ENCODE measurements at regions not wholly inside any gene's neighbourhood (a gene's known extent, or its start where the extent isn't known, plus 50 kb on each side); places are given as distances from the start of the nearest gene placed in this dataset.
"Not testable (repeated sequence)": the region's sequence is repeated elsewhere in the genome, so short reads cannot be mapped to it uniquely, and the experiment has no call there.

GRCh38 chrX:20720954-20721626 lies 454.4 kb upstream of the RPS6KA3 start:
- DNase-seq (ENCODE audit: extremely low spot score, insufficient read length, low read depth) (no peak), FAIRE-seq (no peak)

DNA sequence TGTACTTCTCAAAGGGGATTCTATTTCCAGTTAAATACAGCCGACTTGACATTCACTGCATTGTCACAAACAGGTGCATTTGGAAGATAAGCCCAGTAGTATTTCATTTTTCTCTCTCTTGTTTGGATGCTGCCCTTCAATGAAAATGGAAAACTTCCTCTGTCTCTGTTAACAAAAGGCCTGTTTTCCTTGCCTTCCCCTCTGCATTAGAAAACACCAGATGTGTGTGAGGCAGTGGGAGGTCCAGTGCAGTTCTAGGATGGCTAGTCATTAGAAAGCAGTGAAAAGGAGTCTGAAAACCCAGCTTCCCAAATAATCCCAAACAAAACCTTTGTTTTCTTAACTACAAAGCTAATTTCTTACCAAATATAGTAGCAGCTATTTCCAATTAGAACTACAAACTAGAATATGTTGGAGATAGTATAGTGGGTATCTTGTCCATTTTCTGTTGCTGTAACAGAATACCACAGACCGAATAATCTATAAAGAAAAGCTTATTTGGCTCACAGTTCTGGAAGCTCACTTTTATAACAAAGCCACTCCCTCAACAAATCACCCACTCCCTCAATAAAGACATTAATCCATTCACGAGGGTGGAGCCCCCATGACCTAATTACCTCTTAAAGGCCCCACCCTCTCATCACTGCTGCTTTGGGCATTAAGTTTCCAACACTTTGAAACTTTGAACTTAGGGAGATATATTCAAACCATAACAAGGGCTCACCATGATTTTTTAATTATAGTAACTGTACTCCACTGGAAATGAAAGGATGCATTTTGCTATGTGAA lies 452.1 kb upstream of the RPS6KA3 start:
- FAIRE-seq (no peak), DNase-seq (ENCODE audit: extremely low spot score, insufficient read length, low read depth) (no peak)

- DNase-seq (ENCODE audit: extremely low spot score, insufficient read length, low read depth): no peak
- no peak for FAIRE-seq
Measured at GRCh38 chrX:20715176-20715575, 448.5 kb upstream of the RPS6KA3 start.

- DNase-seq (ENCODE audit: extremely low spot score, insufficient read length, low read depth): no peak
Measured at GRCh38 chrX:20712811-20713210, 446.1 kb upstream of the RPS6KA3 start.

DNA sequence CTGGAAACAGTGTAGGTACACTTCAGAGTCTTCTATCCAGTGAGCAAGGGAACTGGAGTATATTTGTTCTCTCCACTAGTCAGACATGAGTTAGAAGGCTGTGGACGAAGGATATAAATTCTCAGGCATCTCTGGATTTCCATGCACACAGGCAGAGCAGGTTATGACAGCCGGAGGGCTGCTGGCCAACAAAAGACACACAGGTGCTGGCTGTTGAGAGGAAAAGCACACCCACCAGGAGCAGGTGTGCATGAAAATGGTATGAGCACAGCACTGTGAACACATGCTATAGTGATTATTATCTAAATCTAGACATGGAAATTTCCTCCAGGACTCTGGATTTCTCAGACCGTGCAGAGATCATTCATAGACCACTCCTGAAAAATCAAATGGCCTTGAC lies 444.7 kb upstream of the RPS6KA3 start:
- FAIRE-seq (no peak), DNase-seq (ENCODE audit: extremely low spot score, insufficient read length, low read depth) (no peak)

More at GRCh38 chrX:20712811-20713210, 446.1 kb upstream of the RPS6KA3 start:
- FAIRE-seq: no peak

DNA sequence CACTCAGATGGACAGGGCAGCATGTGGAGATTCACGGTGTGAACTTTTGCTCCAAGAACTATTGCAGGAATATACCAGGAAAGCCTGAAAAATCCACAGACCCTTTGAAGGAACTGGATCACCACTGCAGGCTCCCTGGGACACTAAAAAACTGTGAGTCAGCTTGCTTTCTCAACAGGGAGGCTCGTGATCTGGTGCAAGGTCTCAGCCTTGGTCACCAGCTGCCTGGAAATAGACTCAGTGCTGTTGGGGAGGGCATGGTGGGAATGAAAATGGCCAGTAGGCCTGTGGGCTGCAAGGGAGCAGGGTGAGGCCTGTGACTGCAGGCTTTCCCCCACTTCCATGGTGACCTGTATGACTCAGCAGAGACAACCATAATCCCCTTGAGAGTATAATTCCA lies 426.4 kb upstream of the RPS6KA3 start:
- FAIRE-seq (no peak), DNase-seq (ENCODE audit: extremely low spot score, insufficient read length, low read depth) (no peak)

DNA sequence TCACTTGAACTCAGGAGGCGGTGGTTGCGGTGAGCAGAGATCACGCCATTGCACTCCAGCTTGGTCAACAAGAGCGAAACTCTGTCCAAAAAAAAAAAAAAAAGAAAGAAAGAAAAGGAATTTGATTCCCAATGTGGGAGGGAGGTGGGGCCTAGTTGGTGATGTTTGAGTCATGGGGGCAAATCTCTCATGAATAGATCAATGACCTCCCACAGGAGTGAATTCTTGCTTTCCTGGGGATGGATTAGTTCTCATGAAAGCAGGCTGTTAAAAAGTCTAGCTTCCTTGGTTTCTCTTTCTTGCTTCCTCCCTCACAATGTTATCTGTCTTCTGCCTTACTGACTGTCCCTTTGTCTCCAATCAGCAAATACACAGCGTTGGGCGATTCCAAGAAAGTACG lies 419.5 kb upstream of the RPS6KA3 start:
- no peak for FAIRE-seq
- no peak for DNase-seq (ENCODE audit: extremely low spot score, insufficient read length, low read depth)

- no peak for DNase-seq (ENCODE audit: extremely low spot score, insufficient read length, low read depth)
- no peak for FAIRE-seq
Measured at GRCh38 chrX:20685652-20686051, 418.9 kb upstream of the RPS6KA3 start.

- DNase-seq (ENCODE audit: extremely low spot score, insufficient read length, low read depth): no peak
- FAIRE-seq: no peak
Measured at GRCh38 chrX:20681683-20682082, 415.0 kb upstream of the RPS6KA3 start.

DNA sequence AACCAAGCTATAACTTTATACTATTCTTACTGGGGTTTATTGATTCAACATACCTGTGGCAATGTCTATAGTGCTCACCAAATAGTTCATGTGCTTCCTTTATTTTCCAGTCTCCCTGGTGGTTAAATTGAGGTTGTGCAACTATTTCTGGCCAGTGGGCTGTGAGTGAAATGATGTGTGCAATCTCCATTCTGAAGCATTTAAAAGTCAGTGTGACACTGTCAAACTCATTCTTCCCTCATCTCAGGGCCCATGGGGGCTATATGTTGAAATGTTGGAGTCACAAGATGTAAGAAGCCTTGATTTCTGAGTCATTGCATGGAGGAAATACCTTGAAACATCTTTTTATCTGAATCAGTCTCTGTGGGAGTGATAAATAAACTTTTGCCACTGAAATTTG lies 414.3 kb upstream of the RPS6KA3 start:
- DNase-seq (ENCODE audit: extremely low spot score, insufficient read length, low read depth): no peak
- FAIRE-seq: no peak

- FAIRE-seq (no peak), DNase-seq (ENCODE audit: extremely low spot score, insufficient read length, low read depth) (no peak)
Measured at GRCh38 chrX:20672476-20672875, 405.8 kb upstream of the RPS6KA3 start.

DNA sequence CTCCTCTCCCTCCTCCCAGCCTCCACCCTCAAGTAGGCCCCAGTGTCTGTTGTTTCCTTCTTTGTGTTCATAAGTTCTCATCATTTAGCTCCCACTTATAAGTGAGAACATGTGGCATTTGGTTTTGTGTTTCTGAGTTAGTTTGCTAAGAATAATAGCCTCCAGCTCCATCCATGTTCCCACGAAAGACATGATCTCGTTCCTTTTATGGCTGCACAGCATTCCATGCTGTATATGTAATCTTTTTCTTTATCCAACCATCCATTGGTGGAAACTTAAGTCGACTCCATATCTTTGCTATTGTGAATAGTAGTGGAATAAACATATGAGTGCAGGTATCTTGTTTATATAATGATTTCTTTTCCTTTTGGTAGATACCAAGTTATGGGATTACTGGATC lies 405.0 kb upstream of the RPS6KA3 start:
- not testable (repeated sequence) for FAIRE-seq; DNase-seq (ENCODE audit: extremely low spot score, insufficient read length, low read depth)

GRCh38 chrX:20670611-20671010 lies 403.9 kb upstream of the RPS6KA3 start:
- DNase-seq (ENCODE audit: extremely low spot score, insufficient read length, low read depth) (no peak), FAIRE-seq (peak; percentile 21)

DNA sequence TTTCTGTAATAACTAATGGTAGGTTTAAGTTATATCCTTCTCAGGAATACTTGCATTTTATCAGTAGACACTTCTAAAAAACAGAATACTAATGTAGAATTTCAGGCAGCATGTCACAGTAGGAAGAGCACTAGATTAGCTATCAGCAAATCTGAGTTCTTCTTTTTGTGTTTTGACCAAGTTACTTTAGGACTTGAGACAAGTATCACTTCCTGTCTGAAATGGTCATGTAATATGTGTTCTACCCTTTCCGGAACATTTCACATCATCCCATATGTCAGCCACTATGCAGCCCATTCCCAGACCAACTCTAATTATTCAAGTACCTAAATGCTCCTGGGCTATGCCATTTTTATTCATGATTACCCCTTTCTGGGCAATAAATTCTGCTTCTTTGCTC lies 401.8 kb upstream of the RPS6KA3 start:
- no peak for FAIRE-seq
- no peak for DNase-seq (ENCODE audit: extremely low spot score, insufficient read length, low read depth)

- DNase-seq (ENCODE audit: extremely low spot score, insufficient read length, low read depth) (no peak), FAIRE-seq (no peak)
Measured at GRCh38 chrX:20666331-20666730, 399.6 kb upstream of the RPS6KA3 start.

DNA sequence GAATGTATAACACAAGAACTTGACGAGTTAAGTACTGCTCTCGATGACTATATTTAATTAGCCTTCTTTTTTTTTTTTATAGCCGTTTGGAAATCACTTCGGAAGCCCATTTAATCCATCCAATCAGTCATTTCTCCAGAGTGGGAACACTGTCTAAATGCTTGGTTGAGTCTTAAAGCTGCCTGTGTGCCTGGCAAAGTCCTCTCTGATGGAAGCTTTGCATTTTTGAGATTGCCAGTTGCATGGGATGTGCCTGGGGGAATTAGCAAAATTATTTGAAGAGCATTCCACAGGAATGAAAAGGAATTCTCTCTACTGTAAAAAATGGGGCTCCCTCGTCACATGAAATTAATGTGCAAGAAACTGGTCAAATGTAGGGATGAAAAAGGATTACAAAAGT lies 398.8 kb upstream of the RPS6KA3 start:
- DNase-seq (ENCODE audit: extremely low spot score, insufficient read length, low read depth) (no peak), FAIRE-seq (no peak)

DNA sequence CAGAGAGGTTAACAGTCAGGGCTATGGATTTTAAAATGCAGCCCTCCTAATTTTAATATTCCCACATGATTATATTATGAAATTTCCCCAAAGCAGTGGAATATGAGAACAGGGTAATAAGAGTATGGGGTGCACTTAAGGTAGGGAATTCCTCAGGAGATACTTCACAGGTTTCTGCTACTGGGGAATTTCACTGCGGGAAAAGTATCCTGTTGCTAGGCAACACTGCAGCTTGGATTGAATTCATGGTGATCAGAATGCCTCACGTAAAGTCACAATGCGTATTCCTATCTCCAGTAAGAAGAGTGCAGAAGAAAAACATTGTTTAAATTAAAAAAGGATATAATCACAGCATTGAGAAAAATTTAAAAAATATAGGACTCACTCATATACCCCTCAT lies 398.1 kb upstream of the RPS6KA3 start:
- DNase-seq (ENCODE audit: extremely low spot score, insufficient read length, low read depth) (no peak), FAIRE-seq (no peak)

DNA sequence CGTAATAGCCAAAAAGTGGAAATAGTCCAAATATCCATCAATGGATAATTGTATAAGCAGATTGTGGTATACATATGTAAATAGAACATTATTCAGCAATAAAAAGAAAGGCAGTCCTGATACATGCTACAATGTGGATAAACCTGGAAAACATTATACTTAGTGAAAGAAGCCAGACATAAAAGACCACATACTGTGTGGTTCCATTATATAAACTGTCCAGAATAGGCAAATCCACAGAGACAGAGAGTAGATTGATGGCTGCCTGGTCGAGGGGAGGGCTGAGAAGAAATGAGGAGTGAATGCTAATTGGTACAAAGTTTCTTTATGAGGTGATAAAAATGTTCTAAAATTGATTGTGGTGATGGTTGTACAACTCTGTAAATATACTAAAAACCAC lies 397.4 kb upstream of the RPS6KA3 start:
- FAIRE-seq: no peak
- DNase-seq (ENCODE audit: extremely low spot score, insufficient read length, low read depth): no peak

- DNase-seq (ENCODE audit: extremely low spot score, insufficient read length, low read depth) (no peak), FAIRE-seq (no peak)
Measured at GRCh38 chrX:20663336-20663735, 396.6 kb upstream of the RPS6KA3 start.

- DNase-seq (ENCODE audit: extremely low spot score, insufficient read length, low read depth) (no peak), FAIRE-seq (no peak)
Measured at GRCh38 chrX:20656721-20657120, 390.0 kb upstream of the RPS6KA3 start.

GRCh38 chrX:20654596-20655106 lies 387.9 kb upstream of the RPS6KA3 start:
- DNase-seq (ENCODE audit: extremely low spot score, insufficient read length, low read depth) (no peak), FAIRE-seq (no peak)
